GM19043 (cell line): ENCODE measurements at regions not wholly inside any gene's neighbourhood (a gene's known extent, or its start where the extent isn't known, plus 50 kb on each side); places are given as distances from the start of the nearest gene placed in this dataset.
"Not testable (repeated sequence)": the region's sequence is repeated elsewhere in the genome, so short reads cannot be mapped to it uniquely, and the experiment has no call there.

Experiments used
- ATAC-seq: cut with Tn5 transposase; IDR thresholded peaks from one replicate; pipeline ENCODE4 v1.9.1; 2021; ENCODE audit warnings: low read depth; ENCODE audit not compliant: unreplicated experiment

GRCh38 chr7:115654384-115655214 is 376.0 kb downstream of the TFEC start:
- ATAC-seq, result peak; percentile 67

DNA sequence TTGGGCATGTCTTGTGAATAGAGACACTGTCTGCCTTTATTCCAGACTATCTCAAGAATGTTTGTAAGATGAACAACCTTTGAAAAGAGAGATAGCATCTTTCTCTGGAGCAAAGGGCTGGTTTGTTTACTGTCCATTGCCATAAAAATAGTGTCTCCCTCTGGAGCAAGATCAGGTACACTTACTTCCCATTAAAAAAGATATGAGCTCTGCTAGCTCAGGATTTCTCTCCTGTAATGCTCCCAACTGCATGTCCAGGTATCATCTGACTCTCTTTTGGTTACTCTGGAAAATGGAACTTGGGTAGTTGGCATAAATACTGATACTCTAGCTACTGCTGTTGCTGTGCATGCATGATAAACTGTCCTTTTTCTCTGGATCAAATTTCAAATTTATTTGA is 381.1 kb downstream of the TFEC start:
- no peak for ATAC-seq

DNA sequence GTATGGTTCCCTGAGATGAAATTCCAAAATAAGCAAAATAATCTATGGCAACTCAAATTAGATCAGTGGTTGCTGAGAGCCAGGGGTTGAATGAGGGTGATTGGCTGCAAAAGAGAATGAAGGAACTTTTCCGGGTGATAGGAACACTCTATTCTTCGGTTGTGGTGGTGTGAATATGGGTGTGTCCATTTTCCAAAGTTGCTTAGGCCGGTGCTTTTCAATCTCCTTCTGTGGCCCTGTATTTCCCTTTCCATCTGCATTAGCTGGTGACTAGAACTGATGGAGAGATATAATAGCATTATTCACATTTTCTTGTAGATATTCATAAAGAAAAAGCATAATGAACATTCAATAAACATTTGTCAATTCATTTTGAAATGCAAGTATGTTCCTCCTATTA is 382.9 kb downstream of the TFEC start:
- no peak for ATAC-seq

DNA sequence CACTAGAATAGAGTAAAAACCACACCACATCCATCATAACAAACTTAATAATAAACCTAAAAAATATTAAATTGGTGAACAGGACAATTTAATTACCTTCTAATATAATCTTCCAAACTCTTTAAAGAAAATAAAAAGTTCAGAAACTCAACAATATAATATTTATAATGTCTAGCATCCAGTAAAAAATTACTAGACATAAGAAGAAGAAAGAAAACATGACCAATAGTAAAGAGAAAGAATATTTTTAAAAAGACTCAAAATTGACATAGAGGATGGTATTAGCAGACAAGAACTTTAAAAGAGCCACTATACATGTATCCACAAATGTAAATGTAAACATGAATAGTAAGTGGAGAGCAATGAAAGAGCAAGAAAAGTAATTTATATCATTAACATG is 388.4 kb downstream of the TFEC start:
- ATAC-seq, result no peak

GRCh38 chr7:115638853-115639252 is 391.7 kb downstream of the TFEC start:
- no peak for ATAC-seq

DNA sequence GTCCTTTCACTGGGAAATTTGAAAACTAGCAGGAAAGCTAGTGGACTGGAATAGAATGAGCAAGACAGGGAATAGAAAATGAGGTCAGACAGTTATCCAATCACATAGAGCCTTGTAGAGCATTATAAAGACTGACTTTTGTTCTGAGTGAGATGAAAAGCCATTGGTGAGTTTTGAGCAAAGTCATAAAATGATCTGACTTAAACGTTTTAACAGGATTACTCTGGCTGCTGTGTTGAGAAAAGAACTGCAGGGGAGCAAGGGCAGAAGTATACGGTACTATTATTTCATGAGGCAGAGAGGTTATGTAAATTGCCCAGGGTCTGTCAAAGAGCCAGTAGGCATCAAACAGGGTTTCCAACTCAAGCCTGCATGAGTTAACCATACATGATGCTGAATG is 393.4 kb downstream of the TFEC start:
- ATAC-seq, result no peak

GRCh38 chr7:115635876-115636275 is 394.7 kb downstream of the TFEC start:
- ATAC-seq, result no peak

DNA sequence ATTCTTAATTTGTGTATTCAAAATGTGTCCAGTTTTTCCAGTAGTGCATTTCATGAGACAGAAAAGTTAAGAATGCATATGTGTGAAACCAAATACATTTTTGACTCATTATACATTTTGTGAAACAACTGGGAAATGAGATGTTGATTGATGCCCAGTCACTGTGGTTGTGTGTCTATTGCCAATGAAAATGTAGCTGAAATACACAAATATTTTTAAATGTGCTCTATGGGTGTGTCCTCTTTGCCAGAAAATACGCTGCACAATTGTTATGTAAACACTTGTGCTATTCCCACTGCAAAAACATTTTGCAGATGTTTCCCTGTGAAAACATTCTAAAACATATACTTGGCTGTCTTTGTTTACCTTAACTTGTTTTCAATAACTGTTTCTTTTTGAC is 395.2 kb downstream of the TFEC start:
- ATAC-seq, result no peak

DNA sequence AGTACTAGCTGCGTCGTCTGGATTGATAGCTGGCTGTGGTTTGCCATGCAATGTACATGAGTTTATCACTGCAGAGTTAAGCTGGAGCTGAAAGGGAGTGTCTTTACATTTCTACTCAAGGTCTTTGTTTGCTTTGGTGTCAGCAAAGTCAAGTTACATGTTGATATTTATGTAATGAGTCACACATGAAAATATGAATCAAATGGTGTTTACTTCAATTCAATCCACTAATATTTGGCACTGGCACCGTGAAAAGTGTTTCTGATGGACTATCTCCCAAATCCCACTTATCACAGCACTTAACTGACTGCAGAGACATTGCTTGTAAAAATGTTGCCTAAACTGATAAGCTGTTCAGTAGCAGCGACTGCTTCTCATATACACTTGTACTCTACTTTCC is 395.9 kb downstream of the TFEC start:
- ATAC-seq, result no peak

- no peak for ATAC-seq
Observed at GRCh38 chr7:115632636-115633035, 397.9 kb downstream of the TFEC start.

DNA sequence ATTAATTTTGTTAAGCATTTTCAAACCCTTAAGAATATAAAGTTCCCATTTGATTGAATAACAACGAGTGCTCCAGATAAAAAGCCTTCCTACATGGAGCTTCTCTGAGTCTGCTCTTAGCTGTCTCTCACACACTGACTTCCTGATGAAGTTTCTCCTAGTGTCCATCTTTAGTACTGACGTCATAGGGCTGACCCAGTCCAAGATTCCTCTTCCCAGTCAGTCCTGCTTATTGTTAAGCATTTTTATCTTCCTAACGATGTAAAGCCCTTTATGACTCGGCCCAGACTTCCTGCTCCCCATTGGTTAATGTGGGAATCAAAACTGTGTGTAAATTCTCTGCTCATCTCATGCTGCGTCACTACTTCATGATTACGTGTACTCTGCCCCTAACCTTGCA is 398.8 kb downstream of the TFEC start:
- ATAC-seq, result no peak

GRCh38 chr7:115630049-115630448 is 400.5 kb downstream of the TFEC start:
- no peak for ATAC-seq

GRCh38 chr7:115618676-115619075 is 411.9 kb downstream of the TFEC start:
- ATAC-seq, result no peak

DNA sequence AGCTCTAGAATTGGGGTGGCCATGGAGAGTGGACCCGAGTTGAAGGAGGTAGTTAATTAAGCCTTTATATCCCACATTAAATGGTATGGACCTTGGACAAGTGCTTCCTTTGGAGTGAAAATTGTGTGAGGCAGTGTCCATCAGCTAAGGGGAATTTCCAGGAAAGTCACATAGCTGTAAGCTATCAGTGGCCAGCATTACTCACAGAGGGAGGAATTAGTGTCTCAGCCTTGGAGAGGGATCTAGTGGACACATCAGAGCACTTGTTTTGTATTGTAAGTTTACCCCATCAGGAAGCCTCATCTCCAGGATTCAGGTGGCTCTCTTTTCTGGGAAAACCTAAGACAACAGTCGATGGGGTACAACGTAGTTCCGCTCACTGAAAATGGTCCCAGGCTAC is 416.7 kb downstream of the TFEC start:
- no peak for ATAC-seq

DNA sequence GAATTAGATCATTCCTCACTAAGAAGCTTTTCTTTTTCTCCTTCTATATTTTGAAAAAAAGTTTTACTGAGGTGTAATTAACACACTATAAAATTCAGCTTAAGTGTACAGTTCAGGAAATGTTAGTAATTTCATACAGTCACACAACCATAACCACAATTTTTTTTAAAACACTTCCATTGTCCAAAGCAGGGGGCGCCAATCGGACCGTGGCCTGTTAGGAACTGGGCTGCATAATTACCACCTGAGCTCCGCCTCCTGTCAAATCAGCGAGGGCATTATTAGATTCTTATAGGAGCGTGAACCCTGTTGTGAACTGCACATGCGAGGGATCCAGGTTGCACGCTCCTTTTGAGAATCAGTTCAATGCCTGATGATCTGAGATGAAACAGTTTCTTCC is 427.1 kb downstream of the TFEC start:
- ATAC-seq, result no peak

DNA sequence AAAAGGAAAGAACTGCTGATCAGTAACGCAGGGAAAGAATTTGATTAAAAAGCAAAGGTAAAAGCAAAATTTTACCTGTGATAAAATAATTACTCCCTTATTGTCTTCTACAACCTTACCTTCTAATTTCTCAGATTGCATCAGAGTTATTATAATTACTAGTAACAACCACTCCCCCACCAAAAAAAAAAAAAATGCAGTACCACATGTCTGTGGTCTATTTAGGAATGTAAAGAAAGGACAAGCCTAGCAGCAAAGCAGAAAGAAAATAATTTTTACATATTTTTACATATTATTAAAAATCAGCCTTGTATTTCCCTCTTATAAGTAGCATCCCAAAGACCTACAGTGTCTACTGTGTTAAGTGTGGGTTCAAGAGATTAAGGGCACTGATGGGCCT is 430.4 kb downstream of the TFEC start:
- ATAC-seq, result no peak

- not testable (repeated sequence) for ATAC-seq
Observed at GRCh38 chr7:115599184-115599583, 431.4 kb downstream of the TFEC start.

DNA sequence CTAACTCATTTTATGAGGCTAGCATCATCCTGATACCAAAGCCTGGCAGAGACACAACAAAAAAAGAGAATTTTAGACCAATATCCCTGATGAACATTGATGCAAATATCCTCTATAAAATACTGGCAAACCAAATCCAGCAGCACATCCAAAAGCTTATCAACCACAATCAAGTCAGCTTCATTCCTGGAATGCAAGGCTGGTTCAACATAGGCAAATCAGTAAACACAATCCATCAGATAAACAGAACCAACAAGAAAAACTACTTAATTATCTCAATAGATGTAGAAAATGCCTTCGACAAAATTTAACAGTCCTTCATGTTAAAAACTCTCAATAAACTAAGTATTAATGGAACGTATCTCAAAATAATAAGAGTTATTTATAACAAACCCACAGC is 433.3 kb downstream of the TFEC start:
- ATAC-seq, result not testable (repeated sequence)

DNA sequence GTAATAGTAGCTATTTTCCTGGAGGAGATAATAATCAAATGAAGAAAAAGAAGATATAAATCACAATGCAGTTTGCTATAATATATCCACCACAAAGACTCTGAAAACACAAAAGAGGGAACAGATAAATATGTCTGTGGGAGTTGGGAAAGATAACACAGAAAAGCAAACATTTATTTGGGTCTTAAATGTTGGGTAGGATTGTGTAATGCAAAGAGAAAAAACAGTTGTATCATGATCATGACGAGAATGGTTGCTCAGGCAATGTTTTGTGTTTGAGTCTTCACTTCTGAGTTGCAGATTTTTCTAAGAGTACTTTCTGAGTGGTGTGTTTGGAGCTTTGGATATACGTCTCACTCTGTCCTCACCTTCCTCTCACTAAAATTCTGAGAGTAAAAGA is 437.5 kb downstream of the TFEC start:
- no peak for ATAC-seq

- ATAC-seq, result no peak
Observed at GRCh38 chr7:115585015-115585718, 445.4 kb downstream of the TFEC start.

GRCh38 chr7:115582956-115583355 is 447.6 kb downstream of the TFEC start:
- no peak for ATAC-seq

DNA sequence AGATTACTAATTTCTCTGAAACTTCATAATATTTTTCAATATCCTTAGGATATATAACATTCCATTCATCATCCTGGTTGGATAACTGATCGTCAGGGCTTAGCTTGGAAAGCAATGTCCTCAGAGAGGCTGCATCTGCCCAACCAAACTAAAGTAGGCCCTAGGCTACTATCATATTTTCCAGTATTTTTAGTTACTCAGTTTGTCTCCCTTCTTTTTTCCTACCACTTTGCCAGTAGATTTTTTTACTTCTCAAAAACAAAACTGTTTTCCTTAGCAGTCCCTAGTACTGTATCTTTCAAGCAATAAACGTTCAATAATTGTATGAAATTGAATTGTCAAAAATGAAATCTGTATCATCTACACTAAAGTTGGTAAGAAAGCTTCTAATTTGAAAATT is 452.0 kb downstream of the TFEC start:
- ATAC-seq, result no peak
